Sigmoid colon (tissue), 4 donors: ENCODE measurements at regions not wholly inside any gene's neighbourhood (a gene's known extent, or its start where the extent isn't known, plus 50 kb on each side); places are given as distances from the start of the nearest gene placed in this dataset.

Experiments
- CTCF ChIP-seq, 4 experiments: fragments of 450-650 bp in 3 of 4; fragments of 200-600 bp in 1 of 4; IDR thresholded peaks; one replicate each; pipeline ENCODE4 v1.5.1; 2016 to 2019; ENCODE audit warnings: antibody characterized with exemption in 4 of 4, mild to moderate bottlenecking in 3 of 4, moderate library complexity in 2 of 4
- POLR2AphosphoS5 ChIP-seq, 4 donors: sonication (generic); formaldehyde crosslinking; IDR thresholded peaks; one replicate each; pipeline ENCODE4 v1.6.1; 2017; ENCODE audit warnings: antibody characterized with exemption in 4 of 4

GRCh38 chr2:128710729-128711128 lies 392.1 kb upstream of the HS6ST1 start:
- TF ChIP-seq CTCF (IDR thresholded peaks at IDR 0.05) (no peak), POLR2AphosphoS5 (IDR thresholded peaks at IDR 0.05) (no peak)
